Endothelial cell (in vitro differentiated cells): ENCODE measurements at regions not wholly inside any gene's neighbourhood (a gene's known extent, or its start where the extent isn't known, plus 50 kb on each side); places are given as distances from the start of the nearest gene placed in this dataset.

ENCODE experiments used
- DNase-seq: peaks from one replicate; pipeline ENCODE4 v3.0.0; 2021; ENCODE audit warnings: low spot score
- H3K27ac Mint-ChIP-seq: one replicate; pipeline ENCODE4 v1.8.0; 2021; ENCODE audit warnings: mixed read lengths, inconsistent platforms; ENCODE audit not compliant: unreplicated experiment
- H3K27me3 Mint-ChIP-seq: one replicate; pipeline ENCODE4 v1.8.0; 2021; ENCODE audit warnings: mild to moderate bottlenecking, moderate library complexity, mixed read lengths, inconsistent platforms; ENCODE audit not compliant: unreplicated experiment
- H3K36me3 Mint-ChIP-seq: one replicate; pipeline ENCODE4 v1.8.0; 2021; ENCODE audit warnings: mild to moderate bottlenecking, low read depth, mixed read lengths, inconsistent platforms; ENCODE audit not compliant: unreplicated experiment
- H3K4me1 Mint-ChIP-seq: one replicate; pipeline ENCODE4 v1.8.0; 2021; ENCODE audit warnings: mild to moderate bottlenecking, mixed read lengths, inconsistent platforms; ENCODE audit not compliant: unreplicated experiment
- H3K4me3 Mint-ChIP-seq: one replicate; pipeline ENCODE4 v1.8.0; 2021; ENCODE audit warnings: mild to moderate bottlenecking, mixed read lengths, inconsistent platforms; ENCODE audit not compliant: unreplicated experiment
- H3K9me3 Mint-ChIP-seq: one replicate; pipeline ENCODE4 v1.8.0; 2021; ENCODE audit warnings: mixed read lengths, inconsistent platforms; ENCODE audit not compliant: unreplicated experiment
- CTCF ChIP-seq: fragments of 200-600 bp; sonication (generic); IDR thresholded peaks from one replicate; pipeline ENCODE4 v1.5.0; 2021; ENCODE audit warnings: antibody characterized with exemption; ENCODE audit not compliant: unreplicated experiment

- DNase-seq = no peak
- Mint-ChIP-seq H3K27me3 (no peaks in the 10 kb centered on the region), H3K9me3 (no peaks in the 10 kb centered on the region), H3K4me3 (no peak overlapping the region), H3K4me1 (no peaks in the 10 kb centered on the region), H3K27ac (no peak overlapping the region), H3K36me3 (no peaks in the 10 kb centered on the region)
- no peak for TF ChIP-seq CTCF
Observed at GRCh38 chr9:1946526-1947283, 68.4 kb upstream of the SMARCA2 start.

GRCh38 chr9:1947438-1947837, 67.7 kb upstream of the SMARCA2 start:
- no peaks in the 10 kb centered on the region for H3K27me3 Mint-ChIP-seq
- H3K4me1 Mint-ChIP-seq = no peaks in the 10 kb centered on the region
- no peak overlapping the region for H3K27ac Mint-ChIP-seq
- no peaks in the 10 kb centered on the region for H3K36me3 Mint-ChIP-seq
- H3K4me3 Mint-ChIP-seq = no peak overlapping the region
- no peaks in the 10 kb centered on the region for H3K9me3 Mint-ChIP-seq
- TF ChIP-seq CTCF = no peak
- no peak for DNase-seq

- no peak overlapping the region for H3K27ac Mint-ChIP-seq
- no peak for TF ChIP-seq CTCF
- H3K27me3 Mint-ChIP-seq = no peaks in the 10 kb centered on the region
- no peaks in the 10 kb centered on the region for H3K36me3 Mint-ChIP-seq
- no peaks in the 10 kb centered on the region for H3K9me3 Mint-ChIP-seq
- H3K4me1 Mint-ChIP-seq = no peaks in the 10 kb centered on the region
- no peak for DNase-seq
- H3K4me3 Mint-ChIP-seq = no peak overlapping the region
Observed at GRCh38 chr9:1948541-1948940, 66.6 kb upstream of the SMARCA2 start.

GRCh38 chr9:1951446-1951845, 63.7 kb upstream of the SMARCA2 start:
- H3K36me3 Mint-ChIP-seq = no peaks in the 10 kb centered on the region
- TF ChIP-seq CTCF = no peak
- no peak for DNase-seq
- H3K4me3 Mint-ChIP-seq = no peak overlapping the region
- no peak overlapping the region for H3K27ac Mint-ChIP-seq
- H3K4me1 Mint-ChIP-seq = no peaks in the 10 kb centered on the region
- H3K9me3 Mint-ChIP-seq = no peaks in the 10 kb centered on the region
- H3K27me3 Mint-ChIP-seq = no peaks in the 10 kb centered on the region

- no peak for TF ChIP-seq CTCF
- H3K36me3 Mint-ChIP-seq = no peaks in the 10 kb centered on the region
- H3K9me3 Mint-ChIP-seq = no peaks in the 10 kb centered on the region
- no peak for DNase-seq
- H3K4me3 Mint-ChIP-seq = no peak overlapping the region
- no peaks in the 10 kb centered on the region for H3K4me1 Mint-ChIP-seq
- H3K27me3 Mint-ChIP-seq = no peaks in the 10 kb centered on the region
- no peak overlapping the region for H3K27ac Mint-ChIP-seq
Observed at GRCh38 chr9:1952001-1952400, 63.1 kb upstream of the SMARCA2 start.
